ENCODE measurements at regions not wholly inside any gene's neighbourhood (a gene's known extent, or its start where the extent isn't known, plus 50 kb on each side); places are given as distances from the start of the nearest gene placed in this dataset.

GRCh38 chr7:46705386-46706255, 784.5 kb upstream of the IGFBP3 start:
- no peak for TF ChIP-seq EZH2 (IDR thresholded peaks at IDR 0.05; ENCODE audit: insufficient read depth, poor library complexity, severe bottlenecking)
- TF ChIP-seq EZH2phosphoT487 (IDR thresholded peaks at IDR 0.05; ENCODE audit: insufficient read depth, low read depth): no peak
- Histone ChIP-seq H3K4me3 (0 out of 2 replicates have a peak overlapping the region, but pooled peaks have one; percentile 23), H3K9me3 (ENCODE audit: low read depth) (no peaks in the 10 kb centered on the region), H3K27me3 (replicated peaks; ENCODE audit: insufficient read depth) (no peaks in the 10 kb centered on the region), H3K27ac (no peak overlapping the region), H3K4me1 (ENCODE audit: insufficient read depth) (peaks cover 35% of the 10 kb centered on the region), H3K4me2 (ENCODE audit: unreplicated experiment) (peak overlapping the region; percentile 71), H3K79me2 (ENCODE audit: insufficient read depth) (no peaks in the 10 kb centered on the region), H4K20me1 (ENCODE audit: insufficient read depth) (no peaks in the 10 kb centered on the region), H3F3A (ENCODE audit: insufficient read depth) (peaks cover 22% of the 10 kb centered on the region), H2AFZ (peak overlapping the region; percentile 71), H3K9ac (no peak overlapping the region), H3K9me2 (ENCODE audit: insufficient read depth) (no peaks in the 10 kb centered on the region), H3K36me3 (ENCODE audit: low read depth) (no peaks in the 10 kb centered on the region)
- peak; percentile 38 for DNase-seq
- WGBS, 2 experiments (ENCODE audit: low coverage in 1 of 2, low lambda C conversion rate in 2 of 2, missing lambda C conversion rate in 2 of 2): 32 to 33% methylated on average over 7 of the region's 7 CpGs
- in situ Hi-C loops (cut with MboI): no loop called here

- no peak overlapping the region for H3K9ac ChIP-seq
- no peaks in the 10 kb centered on the region for H3K9me3 ChIP-seq (ENCODE audit: low read depth)
- no peaks in the 10 kb centered on the region for H3K9me2 ChIP-seq (ENCODE audit: insufficient read depth)
- H2AFZ ChIP-seq: peak overlapping the region; percentile 46; the same call in 1 of the 2 replicates
- peaks cover 4% of the 10 kb centered on the region; the same call in 1 of the 2 replicates for H3K4me1 ChIP-seq (ENCODE audit: insufficient read depth)
- H4K20me1 ChIP-seq (ENCODE audit: insufficient read depth): no peaks in the 10 kb centered on the region
- in situ Hi-C loops (cut with MboI): no loop called here
- H3K79me2 ChIP-seq (ENCODE audit: insufficient read depth): no peaks in the 10 kb centered on the region
- H3K4me3 ChIP-seq: no peak overlapping the region
- DNase-seq: no peak
- WGBS, 2 experiments (ENCODE audit: low coverage in 1 of 2, low lambda C conversion rate in 2 of 2, missing lambda C conversion rate in 2 of 2): 69 to 72% methylated on average over 1 of the region's 1 CpG
- TF ChIP-seq EZH2 (IDR thresholded peaks at IDR 0.05; ENCODE audit: insufficient read depth, poor library complexity, severe bottlenecking) (no peak), EZH2phosphoT487 (IDR thresholded peaks at IDR 0.05; ENCODE audit: insufficient read depth, low read depth) (no peak)
- H3K36me3 ChIP-seq (ENCODE audit: low read depth): no peaks in the 10 kb centered on the region
- no peaks in the 10 kb centered on the region for H3K27me3 ChIP-seq (replicated peaks; ENCODE audit: insufficient read depth)
- no peak overlapping the region for H3K4me2 ChIP-seq (ENCODE audit: unreplicated experiment)
- no peaks in the 10 kb centered on the region for H3F3A ChIP-seq (ENCODE audit: insufficient read depth)
- no peak overlapping the region for H3K27ac ChIP-seq
Observed at GRCh38 chr7:46696741-46697140, 775.7 kb upstream of the IGFBP3 start.

- TF ChIP-seq EZH2 (IDR thresholded peaks at IDR 0.05; ENCODE audit: insufficient read depth, poor library complexity, severe bottlenecking) (no peak), EZH2phosphoT487 (IDR thresholded peaks at IDR 0.05; ENCODE audit: insufficient read depth, low read depth) (no peak)
- H3K4me1 ChIP-seq (ENCODE audit: insufficient read depth): peaks cover 4% of the 10 kb centered on the region; the same call in 1 of the 2 replicates
- no peaks in the 10 kb centered on the region for H3K9me2 ChIP-seq (ENCODE audit: insufficient read depth)
- H2AFZ ChIP-seq: peak overlapping the region; percentile 47; the same call in 1 of the 2 replicates
- no peaks in the 10 kb centered on the region for H4K20me1 ChIP-seq (ENCODE audit: insufficient read depth)
- no peak overlapping the region for H3K27ac ChIP-seq
- 97 to 98% methylated on average over 3 of the region's 3 CpGs for WGBS, 2 experiments (ENCODE audit: low coverage in 1 of 2, low lambda C conversion rate in 2 of 2, missing lambda C conversion rate in 2 of 2)
- H3K9me3 ChIP-seq (ENCODE audit: low read depth): no peaks in the 10 kb centered on the region
- H3K4me2 ChIP-seq (ENCODE audit: unreplicated experiment): no peak overlapping the region
- H3K79me2 ChIP-seq (ENCODE audit: insufficient read depth): no peaks in the 10 kb centered on the region
- in situ Hi-C loops (cut with MboI): no loop called here
- H3K9ac ChIP-seq: no peak overlapping the region
- H3K4me3 ChIP-seq: no peak overlapping the region
- H3K36me3 ChIP-seq (ENCODE audit: low read depth): no peaks in the 10 kb centered on the region
- H3K27me3 ChIP-seq (replicated peaks; ENCODE audit: insufficient read depth): no peaks in the 10 kb centered on the region
- no peaks in the 10 kb centered on the region for H3F3A ChIP-seq (ENCODE audit: insufficient read depth)
- DNase-seq: peak; percentile 7
Observed at GRCh38 chr7:46695051-46695708, 774.1 kb upstream of the IGFBP3 start.

- Histone ChIP-seq H3K79me2 (ENCODE audit: insufficient read depth) (no peaks in the 10 kb centered on the region), H3K36me3 (ENCODE audit: low read depth) (no peaks in the 10 kb centered on the region), H4K20me1 (ENCODE audit: insufficient read depth) (no peaks in the 10 kb centered on the region), H3K4me3 (no peak overlapping the region), H3K9ac (no peak overlapping the region), H2AFZ (no peak overlapping the region), H3K9me3 (ENCODE audit: low read depth) (no peaks in the 10 kb centered on the region), H3K4me1 (ENCODE audit: insufficient read depth) (peaks cover 4% of the 10 kb centered on the region; the same call in 1 of the 2 replicates), H3K4me2 (ENCODE audit: unreplicated experiment) (no peak overlapping the region), H3K27me3 (replicated peaks; ENCODE audit: insufficient read depth) (no peaks in the 10 kb centered on the region), H3F3A (ENCODE audit: insufficient read depth) (no peaks in the 10 kb centered on the region), H3K9me2 (ENCODE audit: insufficient read depth) (no peaks in the 10 kb centered on the region), H3K27ac (no peak overlapping the region)
- whole genome bisulfite sequencing, 2 experiments (ENCODE audit: low coverage in 1 of 2, low lambda C conversion rate in 2 of 2, missing lambda C conversion rate in 2 of 2): 76 to 78% methylated on average over 5 of the region's 5 CpGs
- no peak for TF ChIP-seq EZH2 (IDR thresholded peaks at IDR 0.05; ENCODE audit: insufficient read depth, poor library complexity, severe bottlenecking)
- TF ChIP-seq EZH2phosphoT487 (IDR thresholded peaks at IDR 0.05; ENCODE audit: insufficient read depth, low read depth): no peak
- in situ Hi-C loops (cut with MboI): no loop called here
- no peak for DNase-seq
Observed at GRCh38 chr7:46694058-46694457, 773.0 kb upstream of the IGFBP3 start.

Data from GM23248 (cell line).